ENCODE measurements at regions not wholly inside any gene's neighbourhood (a gene's known extent, or its start where the extent isn't known, plus 50 kb on each side); places are given as distances from the start of the nearest gene placed in this dataset.

GRCh38 chr9:117485176-117485575 lies 70.3 kb upstream of the ASTN2 start:
- no peak for DNase-seq

- DNase-seq, result no peak
Observed at GRCh38 chr9:117480729-117481128, 65.9 kb upstream of the ASTN2 start.

- DNase-seq, result no peak
Observed at GRCh38 chr9:117480253-117480652, 65.4 kb upstream of the ASTN2 start.

- no peak for DNase-seq
Observed at GRCh38 chr9:117473293-117473692, 58.4 kb upstream of the ASTN2 start.

- no peak for DNase-seq
Observed at GRCh38 chr9:117470902-117471301, 56.0 kb upstream of the ASTN2 start.

GRCh38 chr9:117470455-117470854 lies 55.6 kb upstream of the ASTN2 start:
- no peak for DNase-seq

- DNase-seq, result peak; percentile 16
Observed at GRCh38 chr9:117466111-117466510, 51.3 kb upstream of the ASTN2 start.

- no peak for DNase-seq
Observed at GRCh38 chr9:117465706-117466105, 50.8 kb upstream of the ASTN2 start.

- DNase-seq, result no peak
Observed at GRCh38 chr9:117464941-117465616, 50.2 kb upstream of the ASTN2 start.

All from NCI-H748 treated with DMSO at 0.1 percent for 48 hours (cell line).